AG09309 (cell line): ENCODE measurements at regions not wholly inside any gene's neighbourhood (a gene's known extent, or its start where the extent isn't known, plus 50 kb on each side); places are given as distances from the start of the nearest gene placed in this dataset.

Experiments
- DNase-seq: peaks from one replicate; pipeline ENCODE4 v3.0.0-alpha.2; 2010; ENCODE audit warnings: low read depth
- H3K4me3 ChIP-seq: 2 replicates; pipeline ENCODE4 v1.5.1; 2011; ENCODE audit warnings: mild to moderate bottlenecking, low read depth, low read length, moderate library complexity; ENCODE audit not compliant: control insufficient read depth
- CTCF ChIP-seq: IDR thresholded peaks from 2 replicates; pipeline ENCODE4 v1.5.1; 2011; ENCODE audit warnings: mild to moderate bottlenecking, low read depth, low read length, inconsistent platforms; ENCODE audit not compliant: insufficient read depth, control insufficient read depth; ENCODE audit errors: missing control alignments

DNA sequence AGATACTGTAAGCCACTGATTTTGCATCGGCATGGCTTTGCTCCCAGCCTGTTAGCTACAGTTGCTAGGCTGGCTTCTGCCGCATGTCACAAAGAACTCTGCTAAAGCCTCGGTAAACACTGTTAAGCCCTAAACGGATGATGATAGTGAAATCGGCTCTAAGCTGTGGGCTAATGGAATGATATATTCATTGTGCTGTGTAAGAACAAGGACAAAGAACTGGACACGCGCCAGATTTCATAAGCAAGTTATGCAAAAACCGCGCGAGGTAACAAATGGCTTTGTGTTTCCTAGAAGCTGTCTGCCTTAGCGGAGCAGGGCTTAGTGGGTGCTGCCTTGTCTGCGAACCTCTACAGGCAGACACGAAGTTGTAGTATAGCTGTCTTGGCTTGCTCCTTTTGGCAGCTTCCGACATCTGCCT, 331.3 kb upstream of the COBL start:
- H3K4me3 ChIP-seq, result no peak overlapping the region
- no peak for DNase-seq
- no peak for TF ChIP-seq CTCF

DNA sequence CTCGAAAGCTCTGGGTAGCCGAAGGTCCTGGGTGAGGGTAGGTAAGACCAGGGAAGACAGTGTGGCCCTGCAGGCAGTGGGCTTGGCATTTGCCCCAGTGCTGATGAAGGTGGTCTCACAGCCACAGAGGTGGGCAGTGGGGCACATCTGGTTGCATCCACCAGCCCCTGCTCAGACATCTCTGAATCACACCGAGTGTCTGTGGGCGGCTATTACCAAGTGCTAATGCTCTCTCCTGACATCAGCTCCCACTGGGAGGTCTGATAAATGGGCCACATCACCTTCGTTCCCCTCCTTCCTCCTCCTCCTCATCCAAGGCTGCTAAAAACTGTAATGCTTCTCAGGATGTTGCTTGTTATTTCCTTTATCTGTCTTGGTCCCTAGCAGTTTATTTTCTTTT, 330.9 kb upstream of the COBL start:
- no peak overlapping the region for H3K4me3 ChIP-seq
- DNase-seq, result no peak
- TF ChIP-seq CTCF, result no peak

- no peak for TF ChIP-seq CTCF
- no peak overlapping the region for H3K4me3 ChIP-seq
- no peak for DNase-seq
Observed at GRCh38 chr7:51645702-51646298, 329.2 kb upstream of the COBL start.

GRCh38 chr7:51645255-51645654, 328.6 kb upstream of the COBL start:
- DNase-seq, result no peak
- TF ChIP-seq CTCF, result no peak
- no peak overlapping the region for H3K4me3 ChIP-seq

- DNase-seq, result no peak
- H3K4me3 ChIP-seq, result no peak overlapping the region
- TF ChIP-seq CTCF, result no peak
Observed at GRCh38 chr7:51644216-51644615, 327.6 kb upstream of the COBL start.

DNA sequence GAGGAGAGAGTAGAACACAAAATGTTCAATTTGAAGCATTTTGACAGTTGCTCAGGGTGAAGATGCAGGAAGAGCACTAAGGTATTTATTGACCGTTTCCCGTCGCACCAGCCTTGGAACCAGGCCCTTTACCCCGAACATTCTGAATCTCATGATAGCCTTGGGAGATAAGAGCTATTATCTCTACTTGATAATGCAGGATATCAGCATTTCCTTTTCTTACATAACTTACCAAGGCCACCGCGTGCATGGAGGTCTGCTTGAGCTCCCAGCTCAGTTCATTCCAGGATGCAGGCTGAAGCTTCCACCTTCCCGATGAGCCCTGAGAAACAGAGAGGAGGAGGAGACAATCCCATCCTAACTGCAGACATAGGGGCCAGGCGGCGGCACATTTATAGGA, 324.2 kb upstream of the COBL start:
- no peak overlapping the region for H3K4me3 ChIP-seq
- DNase-seq, result no peak
- no peak for TF ChIP-seq CTCF
